ENCODE measurements at regions not wholly inside any gene's neighbourhood (a gene's known extent, or its start where the extent isn't known, plus 50 kb on each side); places are given as distances from the start of the nearest gene placed in this dataset.

GRCh38 chr12:88707800-88708199, 127.5 kb upstream of the KITLG start:
- CTCF ChIA-PET (ENCODE audit: unreplicated experiment) = no interaction called here
- DNase-seq (ENCODE audit: low spot score) = no peak
- intact Hi-C loops (cut with micrococcal nuclease; ENCODE audit: unreplicated experiment) = no loop called here
- Histone ChIP-seq H3K4me3 (ENCODE audit: low read depth, low read length, poor library complexity, severe bottlenecking) (no peak overlapping the region), H3K9me2 (ENCODE audit: insufficient read depth, low read length) (no peaks in the 10 kb centered on the region), H2AFZ (ENCODE audit: low read length) (no peak overlapping the region), H3K4me2 (ENCODE audit: low read length) (no peak overlapping the region), H3K9me3 (ENCODE audit: low read length) (no peaks in the 10 kb centered on the region), H3K27ac (ENCODE audit: low read depth, low read length, poor library complexity, severe bottlenecking) (no peak overlapping the region), H3K79me2 (ENCODE audit: insufficient read depth, low read depth, low read length) (no peaks in the 10 kb centered on the region), H3K36me3 (ENCODE audit: insufficient read depth, low read length) (no peaks in the 10 kb centered on the region), H4K20me1 (ENCODE audit: insufficient read depth, low read length) (no peaks in the 10 kb centered on the region), H3K4me1 (ENCODE audit: insufficient read depth, low read length, poor library complexity, severe bottlenecking) (no peaks in the 10 kb centered on the region)
- BruUV-seq (replicated peaks) = no TSS peak
- POLR2A ChIA-PET = no interaction called here
- TF ChIP-seq CTCF (conservative IDR thresholded peaks at IDR 0.05; ENCODE audit: low read length) (no peak), EZH2phosphoT487 (IDR thresholded peaks at IDR 0.05; ENCODE audit: borderline replicate concordance, low read depth, low read length) (no peak)

GRCh38 chr12:88706286-88706685, 126.0 kb upstream of the KITLG start:
- POLR2A ChIA-PET = no interaction called here
- Histone ChIP-seq H3K27ac (ENCODE audit: low read depth, low read length, poor library complexity, severe bottlenecking) (no peak overlapping the region), H3K9me3 (ENCODE audit: low read length) (no peaks in the 10 kb centered on the region), H4K20me1 (ENCODE audit: insufficient read depth, low read length) (no peaks in the 10 kb centered on the region), H2AFZ (ENCODE audit: low read length) (no peak overlapping the region), H3K9me2 (ENCODE audit: insufficient read depth, low read length) (no peaks in the 10 kb centered on the region), H3K36me3 (ENCODE audit: insufficient read depth, low read length) (no peaks in the 10 kb centered on the region), H3K4me1 (ENCODE audit: insufficient read depth, low read length, poor library complexity, severe bottlenecking) (no peaks in the 10 kb centered on the region), H3K4me3 (ENCODE audit: low read depth, low read length, poor library complexity, severe bottlenecking) (no peak overlapping the region), H3K4me2 (ENCODE audit: low read length) (no peak overlapping the region), H3K79me2 (ENCODE audit: insufficient read depth, low read depth, low read length) (no peaks in the 10 kb centered on the region)
- CTCF ChIA-PET (ENCODE audit: unreplicated experiment) = no interaction called here
- no peak for TF ChIP-seq CTCF (conservative IDR thresholded peaks at IDR 0.05; ENCODE audit: low read length)
- TF ChIP-seq EZH2phosphoT487 (IDR thresholded peaks at IDR 0.05; ENCODE audit: borderline replicate concordance, low read depth, low read length) = no peak
- intact Hi-C loops (cut with micrococcal nuclease; ENCODE audit: unreplicated experiment) = no loop called here
- no peak for DNase-seq (ENCODE audit: low spot score)
- BruUV-seq (replicated peaks) = no TSS peak

- ChIA-PET CTCF (ENCODE audit: unreplicated experiment) (no interaction called here), POLR2A (no interaction called here)
- Histone ChIP-seq H3K4me3 (ENCODE audit: low read depth, low read length, poor library complexity, severe bottlenecking) (no peak overlapping the region), H3K79me2 (ENCODE audit: insufficient read depth, low read depth, low read length) (no peaks in the 10 kb centered on the region), H3K4me1 (ENCODE audit: insufficient read depth, low read length, poor library complexity, severe bottlenecking) (no peaks in the 10 kb centered on the region), H3K4me2 (ENCODE audit: low read length) (no peak overlapping the region), H3K27ac (ENCODE audit: low read depth, low read length, poor library complexity, severe bottlenecking) (no peak overlapping the region), H2AFZ (ENCODE audit: low read length) (no peak overlapping the region), H3K9me3 (ENCODE audit: low read length) (no peaks in the 10 kb centered on the region), H3K9me2 (ENCODE audit: insufficient read depth, low read length) (no peaks in the 10 kb centered on the region), H4K20me1 (ENCODE audit: insufficient read depth, low read length) (no peaks in the 10 kb centered on the region), H3K36me3 (ENCODE audit: insufficient read depth, low read length) (no peaks in the 10 kb centered on the region)
- intact Hi-C loops (cut with micrococcal nuclease; ENCODE audit: unreplicated experiment) = no loop called here
- BruUV-seq (replicated peaks) = no TSS peak
- no peak for TF ChIP-seq CTCF (conservative IDR thresholded peaks at IDR 0.05; ENCODE audit: low read length)
- TF ChIP-seq EZH2phosphoT487 (IDR thresholded peaks at IDR 0.05; ENCODE audit: borderline replicate concordance, low read depth, low read length) = no peak
- no peak for DNase-seq (ENCODE audit: low spot score)
Measured at GRCh38 chr12:88703790-88704189, 123.5 kb upstream of the KITLG start.
